Activated CD4-positive, alpha-beta T cell treated with anti-CD3 and anti-CD28 coated beads, Interleukin-2, amount 10 ng/mL, durations not matched to agents 7 days and 5 days (primary cell): ENCODE measurements at regions not wholly inside any gene's neighbourhood (a gene's known extent, or its start where the extent isn't known, plus 50 kb on each side); places are given as distances from the start of the nearest gene placed in this dataset.
"Not testable (repeated sequence)": the region's sequence is repeated elsewhere in the genome, so short reads cannot be mapped to it uniquely, and the experiment has no call there.

ENCODE experiments used
- CTCF ChIA-PET: fragments of 350-600 bp; sonication (Branson Sonifier 250); formaldehyde crosslinking; loops from one replicate; lab custom pipeline; 2021; ENCODE audit warnings: antibody characterized with exemption; lab: Charles Lee
- POLR2A ChIA-PET: fragments of 350-600 bp; sonication (Branson Sonifier 250); formaldehyde crosslinking; loops from one replicate; lab custom pipeline; 2021; ENCODE audit warnings: antibody characterized with exemption; lab: Charles Lee
- DNase-seq: peaks from one replicate; pipeline ENCODE4 v3.0.0-alpha.2; 2020
- H3K27ac Mint-ChIP-seq: one replicate; pipeline ENCODE4 v1.8.0; 2021; ENCODE audit warnings: mild to moderate bottlenecking, moderate library complexity, mixed read lengths
- H3K27me3 Mint-ChIP-seq: one replicate; pipeline ENCODE4 v1.8.0; 2021; ENCODE audit warnings: mixed read lengths
- H3K36me3 Mint-ChIP-seq: one replicate; pipeline ENCODE4 v1.8.0; 2021; ENCODE audit warnings: low read depth, mixed read lengths
- H3K4me1 Mint-ChIP-seq: one replicate; pipeline ENCODE4 v1.8.0; 2021; ENCODE audit warnings: mixed read lengths
- H3K4me3 Mint-ChIP-seq: one replicate; pipeline ENCODE4 v1.8.0; 2021; ENCODE audit warnings: mild to moderate bottlenecking, moderate library complexity, mixed read lengths
- H3K9me3 Mint-ChIP-seq: one replicate; pipeline ENCODE4 v1.8.0; 2021; ENCODE audit warnings: mixed read lengths

DNA sequence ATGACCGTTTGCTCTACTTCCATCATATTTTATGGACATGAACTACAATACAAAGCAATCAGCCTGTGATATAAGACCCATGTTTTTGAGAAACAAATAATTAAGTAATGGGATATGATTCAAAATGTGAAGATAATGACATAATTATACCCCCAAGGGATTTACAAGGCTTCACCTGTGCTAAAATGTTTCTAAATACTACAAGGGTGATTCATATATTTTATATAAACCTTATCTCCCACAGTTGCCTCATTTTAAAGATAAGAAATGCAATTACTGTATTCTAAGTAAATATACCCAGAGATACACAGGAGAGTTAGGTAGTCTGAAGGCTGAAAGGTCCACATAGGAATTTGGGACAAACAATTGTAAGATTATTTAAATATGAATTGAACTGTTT lies 662.0 kb upstream of the CHD1 start:
- Mint-ChIP-seq H3K4me3 (no peak overlapping the region), H3K27me3 (no peaks in the 10 kb centered on the region), H3K27ac (no peak overlapping the region), H3K36me3 (no peaks in the 10 kb centered on the region), H3K9me3 (no peaks in the 10 kb centered on the region), H3K4me1 (no peaks in the 10 kb centered on the region)
- POLR2A ChIA-PET: no interaction called here
- CTCF ChIA-PET: no interaction called here
- DNase-seq: no peak

- H3K4me1 Mint-ChIP-seq: no peaks in the 10 kb centered on the region
These were observed 660.6 kb upstream of the CHD1 start for GRCh38 chr5:99589424-99589823.

GRCh38 chr5:99587983-99588382 lies 659.2 kb upstream of the CHD1 start:
- H3K4me1 Mint-ChIP-seq: no peaks in the 10 kb centered on the region
- no peak overlapping the region for H3K4me3 Mint-ChIP-seq
- ChIA-PET CTCF (no interaction called here), POLR2A (no interaction called here)
- DNase-seq: no peak
- no peaks in the 10 kb centered on the region for H3K27me3 Mint-ChIP-seq
- no peaks in the 10 kb centered on the region for H3K36me3 Mint-ChIP-seq
- no peaks in the 10 kb centered on the region for H3K9me3 Mint-ChIP-seq
- no peak overlapping the region for H3K27ac Mint-ChIP-seq

More at GRCh38 chr5:99589424-99589823, 660.6 kb upstream of the CHD1 start:
- Mint-ChIP-seq H3K36me3 (no peaks in the 10 kb centered on the region), H3K27me3 (no peaks in the 10 kb centered on the region), H3K9me3 (no peaks in the 10 kb centered on the region), H3K4me3 (no peak overlapping the region), H3K27ac (no peak overlapping the region)
- ChIA-PET CTCF (no interaction called here), POLR2A (no interaction called here)
- no peak for DNase-seq

DNA sequence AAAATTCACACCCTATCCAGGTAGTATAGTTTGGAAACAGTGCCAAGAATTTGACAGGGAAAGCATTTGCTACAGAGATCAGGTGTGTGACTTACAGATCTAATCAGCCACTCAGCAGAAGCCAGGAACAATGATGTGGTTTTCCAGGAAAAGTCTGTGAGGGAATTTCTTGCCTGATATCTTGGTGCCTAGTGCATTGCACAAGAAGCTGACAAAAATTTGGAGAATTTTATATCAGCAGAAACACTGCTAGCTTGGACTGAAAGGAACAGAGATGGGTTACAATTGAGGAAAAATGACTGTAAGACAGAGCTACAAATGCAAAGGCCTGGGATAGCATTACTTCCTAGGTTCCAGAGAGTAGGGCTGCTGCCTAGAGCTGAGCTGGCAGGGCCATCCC lies 658.1 kb upstream of the CHD1 start:
- Mint-ChIP-seq H3K4me1 (no peaks in the 10 kb centered on the region), H3K27me3 (no peaks in the 10 kb centered on the region), H3K36me3 (no peaks in the 10 kb centered on the region), H3K4me3 (no peak overlapping the region), H3K9me3 (no peaks in the 10 kb centered on the region), H3K27ac (no peak overlapping the region)
- ChIA-PET CTCF (no interaction called here), POLR2A (no interaction called here)
- DNase-seq: no peak

- H3K36me3 Mint-ChIP-seq, H3K4me3 Mint-ChIP-seq, POLR2A ChIA-PET, H3K9me3 Mint-ChIP-seq, H3K4me1 Mint-ChIP-seq, CTCF ChIA-PET, H3K27ac Mint-ChIP-seq, DNase-seq, H3K27me3 Mint-ChIP-seq: not testable (repeated sequence)
These were observed 652.4 kb upstream of the CHD1 start for GRCh38 chr5:99581204-99581603.

DNA sequence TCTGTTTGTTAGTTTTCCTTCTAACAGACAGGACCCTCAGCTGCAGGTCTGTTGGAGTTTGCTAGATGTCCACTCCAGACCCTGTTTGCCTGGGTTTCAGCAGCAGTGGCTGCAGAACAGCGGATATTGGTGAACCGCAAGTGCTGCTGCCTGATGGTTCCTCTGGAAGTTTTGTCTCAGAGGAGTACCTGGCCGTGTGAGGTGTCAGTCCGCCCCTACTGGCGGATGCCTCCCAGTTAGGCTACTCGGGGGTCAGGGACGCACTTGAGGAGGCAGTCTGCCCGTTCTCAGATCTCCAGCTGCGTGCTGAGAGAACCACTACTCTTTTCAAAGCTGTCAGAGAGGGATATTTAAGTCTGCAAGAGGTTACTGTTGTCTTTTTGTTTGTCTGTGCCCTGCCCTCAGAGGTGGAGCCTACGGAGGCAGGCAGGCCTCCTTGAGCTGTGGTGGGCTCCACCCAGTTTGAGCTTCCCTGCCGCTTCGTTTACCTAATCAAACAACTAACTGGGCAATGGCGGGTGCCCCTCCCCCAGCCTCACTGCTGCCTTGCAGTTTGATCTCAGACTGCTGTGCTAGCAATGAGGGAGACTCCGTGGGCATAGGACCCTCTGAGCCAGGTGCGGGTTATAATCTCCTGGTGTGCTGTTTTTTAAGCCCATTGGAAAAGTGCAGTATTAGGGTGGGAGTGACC lies 634.3 kb upstream of the CHD1 start:
- H3K4me3 Mint-ChIP-seq, H3K36me3 Mint-ChIP-seq, CTCF ChIA-PET, H3K27ac Mint-ChIP-seq, DNase-seq, H3K4me1 Mint-ChIP-seq, POLR2A ChIA-PET, H3K9me3 Mint-ChIP-seq, H3K27me3 Mint-ChIP-seq: not testable (repeated sequence)

DNA sequence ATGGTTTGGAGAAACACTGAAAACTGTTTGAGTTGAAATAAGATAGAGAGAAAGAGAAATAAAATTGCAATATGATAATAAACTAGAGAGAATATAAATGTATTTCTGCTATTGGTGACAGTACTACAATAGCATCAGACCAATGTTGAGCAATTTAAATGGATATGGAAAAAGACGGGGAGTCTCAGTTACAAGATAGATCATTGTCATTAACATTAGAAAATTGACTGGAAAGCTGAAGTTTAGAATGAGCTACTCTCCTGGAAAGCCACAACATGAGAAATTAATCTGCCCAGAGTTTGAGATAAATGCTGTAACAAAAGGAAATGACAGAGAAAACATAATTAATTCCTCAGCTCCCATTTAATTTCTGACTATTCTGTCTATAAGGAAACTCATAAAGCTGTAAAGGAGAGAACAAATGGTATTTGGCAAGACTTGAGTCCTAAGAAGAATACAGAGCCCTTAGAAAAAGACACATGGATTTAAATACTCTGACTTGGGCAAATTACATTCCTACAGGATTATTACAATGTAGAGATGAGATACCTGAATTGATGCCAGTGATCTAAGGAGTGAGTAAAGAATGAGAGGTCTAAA lies 624.5 kb upstream of the CHD1 start:
- no peak for DNase-seq
- no peaks in the 10 kb centered on the region for H3K4me1 Mint-ChIP-seq
- H3K4me3 Mint-ChIP-seq: no peak overlapping the region
- no peaks in the 10 kb centered on the region for H3K27me3 Mint-ChIP-seq
- POLR2A ChIA-PET: no interaction called here
- no peaks in the 10 kb centered on the region for H3K36me3 Mint-ChIP-seq
- no peaks in the 10 kb centered on the region for H3K9me3 Mint-ChIP-seq
- no peak overlapping the region for H3K27ac Mint-ChIP-seq
- CTCF ChIA-PET: no interaction called here

GRCh38 chr5:99544356-99544755 lies 615.5 kb upstream of the CHD1 start:
- no peaks in the 10 kb centered on the region for H3K27me3 Mint-ChIP-seq
- no peak overlapping the region for H3K4me3 Mint-ChIP-seq
- ChIA-PET POLR2A (no interaction called here), CTCF (no interaction called here)
- no peaks in the 10 kb centered on the region for H3K4me1 Mint-ChIP-seq
- H3K27ac Mint-ChIP-seq: no peak overlapping the region
- no peaks in the 10 kb centered on the region for H3K9me3 Mint-ChIP-seq
- no peaks in the 10 kb centered on the region for H3K36me3 Mint-ChIP-seq
- DNase-seq: no peak

DNA sequence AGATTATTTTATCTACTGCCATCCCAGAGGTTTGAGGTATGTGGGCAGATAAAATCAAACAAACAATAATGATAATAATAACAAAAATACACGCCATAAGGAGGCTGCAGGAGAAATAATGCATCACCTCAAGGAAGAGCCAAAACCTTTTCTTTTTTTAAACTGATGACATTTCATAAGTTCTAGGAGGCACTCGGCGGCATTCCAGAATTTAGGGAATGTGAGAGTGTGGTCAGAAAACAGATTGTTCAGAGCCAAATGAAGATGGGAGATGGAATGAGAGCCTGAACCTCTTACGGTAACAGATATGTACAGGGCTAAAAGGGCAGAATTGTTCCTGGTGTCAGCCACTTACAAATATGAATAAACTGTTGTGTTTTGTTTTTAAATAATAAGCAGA lies 615.0 kb upstream of the CHD1 start:
- DNase-seq: no peak
- no peaks in the 10 kb centered on the region for H3K4me1 Mint-ChIP-seq
- ChIA-PET POLR2A (no interaction called here), CTCF (no interaction called here)
- no peak overlapping the region for H3K27ac Mint-ChIP-seq
- no peak overlapping the region for H3K4me3 Mint-ChIP-seq
- no peaks in the 10 kb centered on the region for H3K27me3 Mint-ChIP-seq
- no peaks in the 10 kb centered on the region for H3K36me3 Mint-ChIP-seq
- H3K9me3 Mint-ChIP-seq: no peaks in the 10 kb centered on the region

- DNase-seq, H3K4me1 Mint-ChIP-seq, CTCF ChIA-PET, H3K27me3 Mint-ChIP-seq, H3K36me3 Mint-ChIP-seq, POLR2A ChIA-PET, H3K4me3 Mint-ChIP-seq, H3K27ac Mint-ChIP-seq, H3K9me3 Mint-ChIP-seq: not testable (repeated sequence)
These were observed 605.4 kb upstream of the CHD1 start for GRCh38 chr5:99534241-99534640.

- H3K9me3 Mint-ChIP-seq, CTCF ChIA-PET, H3K27ac Mint-ChIP-seq, H3K4me3 Mint-ChIP-seq, H3K36me3 Mint-ChIP-seq, DNase-seq, H3K4me1 Mint-ChIP-seq, POLR2A ChIA-PET, H3K27me3 Mint-ChIP-seq: not testable (repeated sequence)
These were observed 592.9 kb upstream of the CHD1 start for GRCh38 chr5:99521666-99522065.

GRCh38 chr5:99515864-99516490 lies 587.2 kb upstream of the CHD1 start:
- POLR2A ChIA-PET, H3K4me1 Mint-ChIP-seq, H3K27me3 Mint-ChIP-seq, H3K9me3 Mint-ChIP-seq, DNase-seq, H3K36me3 Mint-ChIP-seq, CTCF ChIA-PET, H3K4me3 Mint-ChIP-seq, H3K27ac Mint-ChIP-seq: not testable (repeated sequence)

GRCh38 chr5:99510237-99510866 lies 581.5 kb upstream of the CHD1 start:
- H3K27me3 Mint-ChIP-seq, H3K36me3 Mint-ChIP-seq, H3K4me1 Mint-ChIP-seq, CTCF ChIA-PET, H3K9me3 Mint-ChIP-seq, DNase-seq, H3K4me3 Mint-ChIP-seq, H3K27ac Mint-ChIP-seq, POLR2A ChIA-PET: not testable (repeated sequence)
